IMR-90 (cell line): ENCODE measurements at regions not wholly inside any gene's neighbourhood (a gene's known extent, or its start where the extent isn't known, plus 50 kb on each side); places are given as distances from the start of the nearest gene placed in this dataset.

Source experiments
- ATAC-seq: fragments of 200-7000 bp; cut with Tn5 transposase; 2 replicates; pipeline ENCODE4 v1.9.1; 2020; ENCODE audit warnings: low read depth, mild to moderate bottlenecking, moderate library complexity
- BruUV-seq: library from RNA; stranded (reverse); fragments of 400-500 nt; replicated peaks from 2 replicates; lab custom pipeline; 2021; lab: Mats Ljungman, UMichigan
- CTCF ChIA-PET: fragments of 300-600 bp; formaldehyde crosslinking; extraction: SDS; loops from one replicate; lab custom pipeline; 2021; ENCODE audit warnings: antibody characterized with exemption; lab: Yijun Ruan, JAX
- POLR2A ChIA-PET: fragments of 300-600 bp; sonication (Branson Sonifier 250); formaldehyde crosslinking; loops from one replicate; lab custom pipeline; 2022; ENCODE audit warnings: antibody characterized with exemption; ENCODE audit not compliant: unreplicated experiment; lab: Charles Lee
- DNase-seq: peaks from one replicate; pipeline ENCODE4 v3.0.0; 2013
- H2AFZ ChIP-seq: replicated peaks from 2 replicates; pipeline ENCODE3; 2013; ENCODE audit warnings: low read length, mild to moderate bottlenecking; ENCODE audit not compliant: poor library complexity
- H2AK5ac ChIP-seq: 2 replicates; pipeline ENCODE4 v1.6.1; 2013; ENCODE audit warnings: low read depth, low read length, inconsistent platforms
- H2AK9ac ChIP-seq: replicated peaks from 2 replicates; pipeline ENCODE3; 2013; ENCODE audit warnings: mild to moderate bottlenecking, low read depth, low read length, moderate library complexity; ENCODE audit not compliant: poor library complexity
- H2BK120ac ChIP-seq: 2 replicates; pipeline ENCODE4 v1.6.1; 2013; ENCODE audit warnings: low read depth, low read length, inconsistent platforms
- H2BK15ac ChIP-seq: 3 replicates; pipeline ENCODE4 v1.6.1; 2013; ENCODE audit warnings: low read depth, low read length, inconsistent platforms
- H2BK20ac ChIP-seq: 2 replicates; pipeline ENCODE4 v1.6.1; 2013; ENCODE audit warnings: low read depth, mild to moderate bottlenecking, inconsistent platforms, low read length, moderate library complexity
- H2BK5ac ChIP-seq: 2 replicates; pipeline ENCODE4 v1.6.1; 2013; ENCODE audit warnings: mild to moderate bottlenecking, low read depth, low read length, inconsistent platforms; ENCODE audit not compliant: poor library complexity, severe bottlenecking
- H3K14ac ChIP-seq: replicated peaks from 2 replicates; pipeline ENCODE4 v1.6.1; 2013; ENCODE audit warnings: low read depth, low read length, inconsistent platforms
- H3K18ac ChIP-seq: 2 replicates; pipeline ENCODE4 v1.6.1; 2013; ENCODE audit warnings: low read depth, low read length, control low read depth
- H3K23ac ChIP-seq: 2 replicates; pipeline ENCODE4 v1.6.1; 2013; ENCODE audit warnings: low read depth, low read length, inconsistent platforms
- H3K27ac ChIP-seq: 2 replicates; pipeline ENCODE4 v1.5.1; 2013; ENCODE audit warnings: mild to moderate bottlenecking, control low read depth, low read length; ENCODE audit not compliant: insufficient read depth
- H3K27me3 ChIP-seq: 2 replicates; pipeline ENCODE4 v1.6.1; 2013; ENCODE audit warnings: low read length; ENCODE audit not compliant: control insufficient read depth, insufficient read depth
- H3K36me3 ChIP-seq: 2 replicates; pipeline ENCODE4 v1.6.1; 2013; ENCODE audit warnings: low read length, mixed read lengths; ENCODE audit not compliant: control insufficient read depth, insufficient read depth
- H3K4ac ChIP-seq: 2 replicates; pipeline ENCODE4 v1.6.1; 2013; ENCODE audit warnings: low read depth, low read length, inconsistent platforms
- H3K4me1 ChIP-seq: 2 replicates; pipeline ENCODE4 v1.6.1; 2013; ENCODE audit warnings: low read length, mixed read lengths; ENCODE audit not compliant: control insufficient read depth, insufficient read depth
- H3K4me2 ChIP-seq: 2 replicates; pipeline ENCODE4 v1.6.1; 2013; ENCODE audit warnings: low read depth, mild to moderate bottlenecking, control low read depth, low read length, moderate library complexity
- H3K4me3 ChIP-seq: 2 replicates; pipeline ENCODE4 v1.5.1; 2013; ENCODE audit warnings: low read depth, mild to moderate bottlenecking, control low read depth, low read length, moderate library complexity; ENCODE audit not compliant: insufficient read depth
- H3K56ac ChIP-seq: 2 replicates; pipeline ENCODE4 v1.6.1; 2013; ENCODE audit warnings: low read length, inconsistent platforms; ENCODE audit not compliant: insufficient read depth; ENCODE audit errors: extremely low read depth
- H3K79me1 ChIP-seq, 2 experiments: 2 replicates each; pipeline ENCODE4 v1.6.1; 2013; ENCODE audit warnings: low read length in 2 of 2, inconsistent platforms in 1 of 2, low read depth in 1 of 2
- H3K9ac ChIP-seq: 2 replicates; pipeline ENCODE4 v1.6.1; 2013; ENCODE audit warnings: low read depth, low read length, control low read depth
- H3K9me1 ChIP-seq: 2 replicates; pipeline ENCODE4 v1.6.1; 2013; ENCODE audit warnings: low read length, inconsistent platforms; ENCODE audit not compliant: insufficient read depth
- H3K9me3 ChIP-seq: 2 replicates; pipeline ENCODE4 v1.6.1; 2013; ENCODE audit warnings: low read length; ENCODE audit not compliant: control insufficient read depth, insufficient read depth
- H4K20me1 ChIP-seq: 2 replicates; pipeline ENCODE4 v1.6.1; 2013; ENCODE audit warnings: low read length, inconsistent platforms; ENCODE audit not compliant: insufficient read depth
- H4K5ac ChIP-seq: 2 replicates; pipeline ENCODE4 v1.6.1; 2013; ENCODE audit warnings: mild to moderate bottlenecking, low read depth, low read length, control low read depth
- H4K8ac ChIP-seq, 2 experiments: 2 replicates each; pipeline ENCODE4 v1.6.1; 2013; ENCODE audit warnings: low read depth in 2 of 2, low read length in 2 of 2, control low read depth in 1 of 2, inconsistent platforms in 1 of 2
- H4K91ac ChIP-seq: 2 replicates; pipeline ENCODE4 v1.6.1; 2013; ENCODE audit warnings: low read depth, low read length, inconsistent platforms; ENCODE audit not compliant: insufficient read depth
- POLR2A ChIP-seq: IDR thresholded peaks from 2 replicates; pipeline ENCODE4 v1.6.1; 2012; ENCODE audit warnings: mild to moderate bottlenecking, low read depth, low read length
- WGBS, 2 experiments: methylation state at CpG; one replicate each; pipeline versions ENCODE4 v1.1.5 to v1.1.7; 2013; ENCODE audit warnings: missing lambda C conversion rate in 2 of 2; ENCODE audit not compliant: insufficient read length in 1 of 2; ENCODE audit errors: extremely low coverage in 2 of 2; 5-methylcytosine and 5-hydroxymethylcytosine counted together
- dilution Hi-C: fragments of 300-500 bp; cut with HindIII; formaldehyde crosslinking; loops from one replicate; pipeline ENCODE4 v1.14.3; 2018; ENCODE audit warnings: low sequenced_read_pairs; ENCODE audit not compliant: unreplicated experiment
- in situ Hi-C: fragments of 300-500 bp; cut with MboI; formaldehyde crosslinking; loops from 3 replicates; pipeline ENCODE4 v1.14.3; 2019; ENCODE audit warnings: low sequenced_read_pairs, inconsistent platforms, mixed read lengths
- intact Hi-C: fragments of 100-400 bp; cut with micrococcal nuclease; formaldehyde crosslinking; loops from 2 replicates; pipeline ENCODE4 v1.10.0; 2022

DNA sequence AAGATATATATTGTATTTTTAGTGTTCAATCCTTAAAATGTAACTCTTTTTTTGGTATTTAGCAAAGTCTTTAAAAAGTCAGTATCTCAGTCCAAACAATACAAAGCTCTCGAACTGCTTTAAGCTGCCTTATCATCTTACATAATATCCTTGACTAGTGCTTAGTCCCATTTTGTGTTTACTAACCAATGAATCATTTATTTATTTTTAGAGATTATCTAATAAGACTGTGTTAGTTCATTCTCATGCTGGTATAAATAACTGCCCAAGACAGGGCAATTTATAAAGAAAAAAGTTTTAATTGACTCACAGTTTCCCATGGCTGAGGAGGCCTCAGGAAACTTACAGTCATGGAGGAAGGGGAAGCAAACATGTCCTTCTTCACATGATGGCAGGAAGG, 248.3 kb upstream of the KYNU start:
- dilution Hi-C loops, result no loop called here
- Histone ChIP-seq H3K56ac (no peak overlapping the region), H3K27me3 (peaks cover under 1% of the 10 kb centered on the region), H3K9me1 (no peaks in the 10 kb centered on the region), H2AK5ac (no peak overlapping the region), H3K36me3 (no peaks in the 10 kb centered on the region), H3K79me1 (no peaks in the 10 kb centered on the region), H4K20me1 (no peaks in the 10 kb centered on the region), H2BK5ac (no peak overlapping the region), H3K27ac (no peak overlapping the region), H3K9me3 (no peaks in the 10 kb centered on the region), H2AFZ (no peak overlapping the region), H2BK20ac (no peak overlapping the region), H4K5ac (no peak overlapping the region), H2BK120ac (no peak overlapping the region), H3K9ac (no peak overlapping the region), H4K91ac (no peak overlapping the region), H3K18ac (no peak overlapping the region), H3K4me2 (no peak overlapping the region), H3K23ac (no peak overlapping the region), H2AK9ac (no peak overlapping the region), H3K4me3 (no peak overlapping the region), H3K4me1 (no peaks in the 10 kb centered on the region), H2BK15ac (no peak overlapping the region), H3K4ac (no peak overlapping the region), H3K14ac (no peak overlapping the region), H4K8ac (no peak overlapping the region)
- ATAC-seq, result peak; percentile 27; the same call in 1 of the 2 replicates
- peak; percentile 4 for DNase-seq
- BruUV-seq, result no TSS peak
- CTCF ChIA-PET, result no interaction called here
- TF ChIP-seq POLR2A, result no peak
- no CpG with 5 or more reads among the region's 1 CpG for WGBS, 2 experiments
- POLR2A ChIA-PET, result no interaction called here
- in situ Hi-C loops, result no loop called here
- intact Hi-C loops, result no loop called here
